ENCODE measurements at regions not wholly inside any gene's neighbourhood (a gene's known extent, or its start where the extent isn't known, plus 50 kb on each side); places are given as distances from the start of the nearest gene placed in this dataset.

- no peaks in the 10 kb centered on the region for H3K4me1 ChIP-seq (ENCODE audit: control insufficient read depth, extremely low read depth, insufficient read depth, low read length)
- H3K9ac ChIP-seq (ENCODE audit: control insufficient read depth, extremely low read depth, insufficient read depth, low read length), result no peak overlapping the region
- H3K4me3 ChIP-seq (ENCODE audit: control insufficient read depth in 2 of 3, extremely low read depth in 1 of 3, insufficient read depth in 2 of 3, low read depth in 1 of 3, low read length in 3 of 3), result no peak overlapping the region
- H3K36me3 ChIP-seq (ENCODE audit: control insufficient read depth in 2 of 2, extremely low read depth in 1 of 2, insufficient read depth in 2 of 2, low read length in 2 of 2), result no peaks in the 10 kb centered on the region
- no peak overlapping the region for H2AFZ ChIP-seq (ENCODE audit: control insufficient read depth, low read length)
- H3K9me3 ChIP-seq (ENCODE audit: control insufficient read depth, low read depth, low read length), result no peaks in the 10 kb centered on the region
- FAIRE-seq (no peak), DNase-seq (ENCODE audit: low read depth, low spot score) (no peak)
- TF ChIP-seq EZH2 (IDR thresholded peaks at IDR 0.05; ENCODE audit: low read length), result no peak
- no peak for TF ChIP-seq CTCF (optimal IDR thresholded peaks at IDR 0.05 in 1 of 3, IDR thresholded peaks at IDR 0.05 in 1 of 3, conservative IDR thresholded peaks at IDR 0.05 in 1 of 3; ENCODE audit: extremely low read depth in 1 of 3, insufficient read depth in 2 of 3, low read length in 3 of 3)
- dilution Hi-C loops (cut with MboI; ENCODE audit: extremely low pct_ligation_motif_present, low sequenced_read_pairs), result no loop called here
- H3K27ac ChIP-seq (ENCODE audit: control insufficient read depth, insufficient read depth, low read length), result no peak overlapping the region
- peaks cover 25% of the 10 kb centered on the region for H3K27me3 ChIP-seq (ENCODE audit: control insufficient read depth, extremely low read depth, insufficient read depth, low read length)
- H3K9me1 ChIP-seq (ENCODE audit: control insufficient read depth, extremely low read depth, insufficient read depth, low read length), result no peaks in the 10 kb centered on the region
- no peak overlapping the region for H3K4me2 ChIP-seq (ENCODE audit: control insufficient read depth, extremely low read depth, insufficient read depth, low read depth, low read length)
- H4K20me1 ChIP-seq (ENCODE audit: control insufficient read depth, extremely low read depth, insufficient read depth, low read length), result peaks cover 2% of the 10 kb centered on the region
- no peaks in the 10 kb centered on the region for H3K79me2 ChIP-seq (ENCODE audit: control insufficient read depth, insufficient read depth, low read length)
Observed at GRCh38 chr22:27062910-27063309, 405.5 kb downstream of the MIAT start.

GRCh38 chr22:27063406-27063805 lies 406.0 kb downstream of the MIAT start:
- TF ChIP-seq CTCF (optimal IDR thresholded peaks at IDR 0.05 in 1 of 3, IDR thresholded peaks at IDR 0.05 in 1 of 3, conservative IDR thresholded peaks at IDR 0.05 in 1 of 3; ENCODE audit: extremely low read depth in 1 of 3, insufficient read depth in 2 of 3, low read length in 3 of 3) (no peak), EZH2 (IDR thresholded peaks at IDR 0.05; ENCODE audit: low read length) (no peak)
- Histone ChIP-seq H3K4me3 (ENCODE audit: control insufficient read depth in 2 of 3, extremely low read depth in 1 of 3, insufficient read depth in 2 of 3, low read depth in 1 of 3, low read length in 3 of 3) (no peak overlapping the region), H3K27ac (ENCODE audit: control insufficient read depth, insufficient read depth, low read length) (no peak overlapping the region), H3K9me1 (ENCODE audit: control insufficient read depth, extremely low read depth, insufficient read depth, low read length) (no peaks in the 10 kb centered on the region), H3K36me3 (ENCODE audit: control insufficient read depth in 2 of 2, extremely low read depth in 1 of 2, insufficient read depth in 2 of 2, low read length in 2 of 2) (no peaks in the 10 kb centered on the region), H3K4me2 (ENCODE audit: control insufficient read depth, extremely low read depth, insufficient read depth, low read depth, low read length) (no peak overlapping the region), H3K9ac (ENCODE audit: control insufficient read depth, extremely low read depth, insufficient read depth, low read length) (no peak overlapping the region), H4K20me1 (ENCODE audit: control insufficient read depth, extremely low read depth, insufficient read depth, low read length) (peaks cover 2% of the 10 kb centered on the region), H2AFZ (ENCODE audit: control insufficient read depth, low read length) (no peak overlapping the region), H3K9me3 (ENCODE audit: control insufficient read depth, low read depth, low read length) (no peaks in the 10 kb centered on the region), H3K79me2 (ENCODE audit: control insufficient read depth, insufficient read depth, low read length) (no peaks in the 10 kb centered on the region), H3K27me3 (ENCODE audit: control insufficient read depth, extremely low read depth, insufficient read depth, low read length) (peaks cover 25% of the 10 kb centered on the region), H3K4me1 (ENCODE audit: control insufficient read depth, extremely low read depth, insufficient read depth, low read length) (no peaks in the 10 kb centered on the region)
- dilution Hi-C loops (cut with MboI; ENCODE audit: extremely low pct_ligation_motif_present, low sequenced_read_pairs), result no loop called here
- DNase-seq (ENCODE audit: low read depth, low spot score) (no peak), FAIRE-seq (no peak)

Data from keratinocyte (primary cell).